ENCODE measurements at regions not wholly inside any gene's neighbourhood (a gene's known extent, or its start where the extent isn't known, plus 50 kb on each side); places are given as distances from the start of the nearest gene placed in this dataset.

DNA sequence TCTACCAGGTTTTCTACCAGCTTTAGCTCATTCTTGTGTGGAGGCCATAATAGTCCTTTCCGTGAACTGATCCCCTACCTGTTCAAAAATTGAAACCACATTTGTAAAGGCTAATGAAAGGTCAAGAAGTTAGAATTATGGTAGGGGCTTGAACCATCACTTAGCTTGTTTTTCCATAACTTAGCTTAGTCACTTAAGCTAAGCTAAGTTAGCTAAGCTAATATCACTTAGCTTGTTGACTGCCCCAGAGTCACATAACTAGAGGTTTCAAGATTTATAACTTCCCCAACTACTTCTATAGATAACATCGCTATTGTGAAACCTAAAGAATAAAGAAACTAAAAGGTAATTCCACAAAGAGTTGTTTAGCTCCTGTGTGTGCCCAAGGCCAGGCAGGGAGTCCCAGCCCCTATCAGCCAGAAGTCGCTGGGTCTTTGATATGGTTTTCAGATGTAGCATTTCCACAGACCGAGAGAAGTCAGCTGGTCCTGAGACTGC is 131.8 kb downstream of the VEGFA start:
- DNase-seq, result no peak

DNA sequence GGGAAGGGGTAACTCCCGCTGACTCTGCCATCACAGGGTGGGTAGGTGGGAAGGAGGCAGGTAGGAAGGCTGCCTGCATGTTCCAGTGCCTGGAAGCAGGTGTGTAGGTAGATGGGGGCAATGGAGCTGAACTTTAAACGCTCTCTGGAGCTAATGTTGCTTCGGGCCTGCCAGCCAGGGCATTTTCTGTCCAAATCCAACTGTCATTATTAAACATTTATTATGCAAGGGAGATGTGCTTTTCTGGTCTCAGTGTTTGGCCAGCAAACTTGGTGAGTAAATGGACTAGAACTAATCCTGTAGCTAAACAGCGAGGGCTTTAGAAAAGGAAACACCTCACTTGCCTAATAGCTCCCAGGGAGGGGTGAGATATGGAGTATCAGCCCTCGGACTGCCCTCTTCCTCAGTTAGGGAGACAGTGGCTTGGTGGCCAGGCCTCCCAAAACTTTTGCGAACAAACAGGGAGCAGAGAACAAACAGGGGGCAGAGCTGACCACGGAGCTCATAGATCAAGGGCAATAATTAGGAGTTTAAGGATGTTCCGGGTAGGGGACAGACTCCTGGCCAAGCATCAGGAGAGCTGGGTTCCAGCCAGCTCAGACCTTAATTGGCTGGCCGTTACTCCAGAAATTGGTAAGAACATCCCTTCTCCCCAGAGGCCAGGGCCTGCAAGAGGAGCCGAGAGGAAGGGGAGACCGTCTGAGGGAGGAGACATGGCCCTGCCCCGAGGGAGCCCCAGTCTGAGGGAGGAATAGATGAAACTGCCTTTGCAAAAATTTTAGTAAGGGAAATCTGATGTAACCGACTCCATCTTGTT is 131.1 kb downstream of the VEGFA start:
- no peak for DNase-seq

DNA sequence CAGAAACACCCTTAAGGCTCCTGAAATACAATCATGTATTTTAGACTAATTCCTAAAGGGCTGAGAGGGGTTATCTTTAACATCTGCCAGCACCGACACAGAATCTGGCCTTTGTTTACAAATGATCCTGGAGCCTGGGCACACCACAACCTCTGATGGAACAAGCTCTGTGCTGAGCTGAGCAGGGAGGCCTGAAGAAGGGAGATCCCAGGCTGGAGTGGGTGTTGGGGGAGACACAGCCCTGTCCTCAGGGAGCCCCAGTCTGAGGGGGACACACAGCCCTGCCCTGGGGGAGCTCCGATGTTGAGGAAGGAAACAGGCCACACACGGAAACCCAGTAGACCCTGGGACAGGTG is 130.5 kb downstream of the VEGFA start:
- DNase-seq, result no peak

DNA sequence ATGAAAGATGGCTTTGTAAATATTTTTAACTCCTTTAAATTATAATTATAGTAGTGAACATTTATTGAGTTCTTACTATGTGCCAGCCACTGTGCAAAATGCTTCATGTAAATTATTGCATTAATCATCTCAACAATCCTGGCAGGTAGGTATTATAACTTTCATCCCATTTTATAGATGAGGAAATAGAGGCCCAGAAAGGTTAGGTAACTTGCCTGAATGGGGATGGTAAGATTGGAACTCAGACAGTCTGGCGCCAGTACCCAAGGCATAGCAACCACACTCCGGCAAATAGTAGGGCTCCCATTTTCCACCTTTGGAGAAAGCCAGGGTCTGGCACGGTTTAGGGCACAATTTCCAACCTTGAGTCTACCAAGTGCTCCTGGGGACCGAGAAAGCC is 129.8 kb downstream of the VEGFA start:
- no peak for DNase-seq

DNA sequence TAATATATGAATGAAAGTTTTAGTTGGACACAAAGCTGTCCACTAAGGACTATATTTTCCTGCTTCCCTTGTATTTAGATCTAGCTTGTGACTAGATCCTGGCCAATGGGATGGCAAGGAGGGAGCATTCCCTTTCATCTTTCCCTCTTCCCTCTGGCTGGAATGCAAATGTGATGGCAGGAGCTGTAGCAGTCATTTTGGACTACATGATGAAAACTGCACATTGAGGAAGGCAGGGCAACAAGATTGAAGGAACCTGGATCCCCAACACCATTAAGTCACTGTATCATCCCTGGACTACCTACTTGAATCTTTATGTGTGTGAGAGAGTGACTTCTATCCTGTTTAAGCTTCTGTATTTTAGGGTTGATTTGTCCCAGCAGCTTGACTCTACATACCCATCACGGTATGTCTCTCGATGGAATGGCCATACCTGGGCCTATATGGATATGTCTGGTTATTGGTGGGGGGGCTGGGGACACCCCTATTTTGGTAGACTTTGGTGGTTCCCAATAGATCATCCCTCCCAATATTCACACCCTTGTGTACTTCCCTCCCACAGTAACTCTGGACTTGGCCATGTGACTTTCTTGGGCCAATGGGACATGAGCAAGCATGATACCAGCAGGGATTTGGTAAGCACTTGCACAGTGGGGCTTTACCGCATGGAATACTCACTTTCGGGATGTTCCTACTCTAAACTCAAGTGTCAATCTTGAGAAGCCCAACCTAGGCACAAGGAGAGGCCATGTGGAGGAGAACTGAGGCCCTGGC is 128.5 kb downstream of the VEGFA start:
- DNase-seq, result no peak

DNA sequence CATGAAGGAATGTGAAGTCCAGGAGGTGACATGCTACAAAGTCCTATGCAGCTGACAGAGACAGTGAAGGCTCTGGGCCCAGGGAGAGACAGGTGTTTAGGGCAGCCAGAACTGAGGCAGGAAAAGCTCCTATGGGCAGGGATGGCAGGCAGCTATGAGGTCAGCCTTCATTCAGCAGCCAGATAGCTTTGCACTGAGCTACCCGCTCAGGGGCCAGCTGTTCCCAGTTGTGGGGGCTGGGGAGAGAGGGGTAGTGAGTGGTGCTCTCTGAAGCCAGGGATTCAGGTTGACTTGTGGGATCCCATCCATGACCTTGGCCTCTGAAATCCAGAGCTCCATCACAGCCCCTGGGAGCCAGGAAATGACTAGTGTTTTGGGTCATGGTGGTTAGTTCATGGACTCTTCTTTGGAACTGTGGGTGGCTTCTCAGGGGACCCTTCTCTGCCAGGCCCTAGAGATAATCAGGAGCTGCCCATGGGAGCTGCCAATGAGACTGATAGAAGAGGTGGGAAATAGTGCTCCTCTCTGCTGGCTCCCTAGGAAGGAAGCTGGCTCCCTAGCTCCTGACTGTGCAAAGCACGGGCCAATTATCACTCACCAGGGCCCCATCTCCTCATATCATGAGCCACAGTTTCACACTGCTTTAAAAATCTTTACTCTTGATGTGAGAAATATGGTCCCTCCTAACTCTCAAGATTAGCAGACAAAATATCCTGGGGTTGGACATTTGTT is 127.7 kb downstream of the VEGFA start:
- no peak for DNase-seq

DNA sequence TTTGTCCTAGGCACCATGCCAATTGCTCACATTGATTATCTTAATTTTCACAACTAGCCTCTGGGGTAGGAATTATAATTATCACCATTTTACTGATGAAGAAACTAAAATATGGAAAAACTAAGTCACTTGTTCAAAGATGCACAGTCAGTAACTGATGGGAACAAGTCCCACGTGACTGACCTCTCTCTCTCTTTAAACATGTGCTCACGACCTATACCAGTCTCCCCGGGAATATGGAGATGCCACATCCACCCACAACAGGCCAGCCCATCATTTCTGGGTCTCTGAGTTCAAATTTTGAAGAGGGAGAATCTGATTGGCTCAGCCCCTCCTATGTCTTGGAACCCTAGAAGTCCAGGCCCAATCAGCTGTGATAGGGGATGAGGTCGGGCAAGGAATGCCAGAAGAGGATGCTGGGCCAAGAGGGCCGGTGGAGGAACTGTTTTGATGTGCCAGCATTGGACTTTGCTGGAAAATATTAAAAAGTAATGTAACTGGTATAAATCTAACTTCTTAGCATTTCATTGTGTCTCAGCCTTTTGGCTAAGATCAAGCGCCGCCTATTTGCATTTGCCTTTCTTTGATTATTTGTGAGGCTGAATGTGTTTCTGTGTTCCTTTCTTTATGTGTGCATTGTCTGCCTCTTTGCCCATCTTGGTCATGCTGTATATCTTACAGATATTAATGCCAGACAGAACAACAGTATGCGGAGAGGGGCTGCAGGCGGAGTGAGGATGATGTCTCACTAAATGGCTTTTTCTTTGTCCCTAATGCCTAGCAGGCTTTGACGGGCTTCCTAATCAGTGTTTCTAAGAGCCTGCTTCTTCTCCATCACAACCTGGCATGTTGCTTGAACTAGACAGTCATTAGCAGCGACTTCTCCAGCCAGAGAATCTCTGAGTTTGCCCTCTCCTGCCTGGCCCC is 126.6 kb downstream of the VEGFA start:
- no peak for DNase-seq

DNA sequence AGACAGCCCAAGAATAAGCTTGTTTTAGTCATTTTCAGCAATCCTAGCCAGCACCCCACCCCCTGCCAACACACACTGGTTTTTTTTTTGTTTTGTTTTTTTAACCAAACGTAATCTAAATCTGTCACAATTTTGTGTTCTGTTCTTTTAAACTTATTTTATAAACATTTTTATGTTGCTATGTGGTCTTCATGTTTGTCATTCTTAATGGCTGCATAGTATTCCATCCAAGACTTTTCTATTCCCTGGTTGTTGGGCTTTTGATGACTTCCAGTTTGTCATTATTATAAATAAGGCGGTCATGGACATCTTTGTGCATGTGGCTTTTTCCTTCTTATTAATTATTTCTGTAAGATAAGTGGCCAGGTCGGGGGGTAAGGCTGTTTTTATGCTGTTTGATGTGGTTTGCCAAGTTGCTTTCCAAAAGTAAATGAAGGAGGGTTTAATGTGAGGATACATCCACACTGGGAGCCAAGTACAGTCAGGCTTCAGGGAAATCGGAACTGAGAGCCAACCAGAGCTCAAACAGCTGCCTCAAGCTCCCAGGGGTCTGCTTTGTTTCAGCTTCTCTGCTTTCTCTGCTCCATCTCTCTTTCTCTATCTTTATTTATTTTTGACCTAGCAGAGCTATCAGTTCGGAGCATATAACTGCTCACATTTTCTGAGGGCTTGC is 125.8 kb downstream of the VEGFA start:
- no peak for DNase-seq

DNA sequence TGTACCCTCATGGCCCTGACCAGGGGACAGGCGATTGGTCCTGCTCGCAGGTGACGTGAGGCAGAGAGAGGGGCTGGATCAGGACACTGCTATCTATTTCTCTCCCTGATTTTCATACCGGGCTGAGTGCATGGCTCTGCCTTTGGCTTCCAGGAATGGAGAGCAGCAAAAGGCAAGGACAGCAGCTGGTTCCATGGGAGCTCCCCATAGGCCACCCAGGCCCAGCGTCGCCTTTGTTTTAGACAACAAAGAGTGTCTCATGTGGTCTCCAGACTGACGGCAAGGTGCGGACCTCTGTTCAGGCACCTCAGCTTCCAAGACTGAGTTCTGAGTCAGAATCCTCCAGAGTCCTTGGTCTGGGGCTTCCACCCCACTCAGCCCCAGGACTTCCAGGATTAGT is 123.1 kb downstream of the VEGFA start:
- DNase-seq, result no peak

DNA sequence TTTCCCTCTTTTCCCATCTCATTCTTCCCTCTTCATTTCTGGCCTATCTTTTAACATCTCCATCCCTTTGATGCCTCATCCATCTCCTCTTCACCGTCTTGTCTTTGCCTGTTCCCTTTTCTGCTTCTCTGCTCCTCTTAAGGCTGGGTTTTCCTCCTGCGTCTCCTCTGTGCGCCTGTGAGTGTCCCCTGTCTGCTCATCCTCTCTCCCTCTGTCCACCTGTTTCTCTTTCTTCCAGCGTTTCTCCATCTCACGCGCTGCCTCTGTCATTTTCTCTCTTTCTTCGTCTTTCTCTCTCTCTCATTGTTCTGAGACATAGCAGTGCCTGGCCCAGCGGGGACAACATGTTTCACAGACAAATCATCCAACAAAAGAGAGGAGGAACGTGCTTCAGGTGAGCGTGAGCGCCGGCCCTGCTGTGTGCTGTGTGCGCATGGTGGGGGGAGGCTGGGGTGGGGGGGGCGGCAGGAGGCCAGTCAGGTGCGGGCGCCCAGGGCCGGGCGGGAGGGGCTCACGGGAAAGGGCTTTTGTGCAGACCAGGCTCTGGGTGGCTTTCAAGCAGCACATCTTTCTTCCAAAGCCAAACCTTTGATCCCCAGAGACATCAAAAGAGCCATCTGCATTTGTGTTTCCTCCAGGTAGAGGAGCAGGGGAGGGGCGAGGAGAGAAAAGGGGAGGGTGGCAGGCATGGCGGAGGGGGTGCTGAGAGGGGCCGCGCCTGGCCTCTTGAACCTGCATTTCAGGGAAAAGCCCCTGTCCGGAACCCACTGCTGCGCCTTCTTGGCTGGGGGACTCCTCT is 121.3 kb downstream of the VEGFA start:
- no peak for DNase-seq

DNA sequence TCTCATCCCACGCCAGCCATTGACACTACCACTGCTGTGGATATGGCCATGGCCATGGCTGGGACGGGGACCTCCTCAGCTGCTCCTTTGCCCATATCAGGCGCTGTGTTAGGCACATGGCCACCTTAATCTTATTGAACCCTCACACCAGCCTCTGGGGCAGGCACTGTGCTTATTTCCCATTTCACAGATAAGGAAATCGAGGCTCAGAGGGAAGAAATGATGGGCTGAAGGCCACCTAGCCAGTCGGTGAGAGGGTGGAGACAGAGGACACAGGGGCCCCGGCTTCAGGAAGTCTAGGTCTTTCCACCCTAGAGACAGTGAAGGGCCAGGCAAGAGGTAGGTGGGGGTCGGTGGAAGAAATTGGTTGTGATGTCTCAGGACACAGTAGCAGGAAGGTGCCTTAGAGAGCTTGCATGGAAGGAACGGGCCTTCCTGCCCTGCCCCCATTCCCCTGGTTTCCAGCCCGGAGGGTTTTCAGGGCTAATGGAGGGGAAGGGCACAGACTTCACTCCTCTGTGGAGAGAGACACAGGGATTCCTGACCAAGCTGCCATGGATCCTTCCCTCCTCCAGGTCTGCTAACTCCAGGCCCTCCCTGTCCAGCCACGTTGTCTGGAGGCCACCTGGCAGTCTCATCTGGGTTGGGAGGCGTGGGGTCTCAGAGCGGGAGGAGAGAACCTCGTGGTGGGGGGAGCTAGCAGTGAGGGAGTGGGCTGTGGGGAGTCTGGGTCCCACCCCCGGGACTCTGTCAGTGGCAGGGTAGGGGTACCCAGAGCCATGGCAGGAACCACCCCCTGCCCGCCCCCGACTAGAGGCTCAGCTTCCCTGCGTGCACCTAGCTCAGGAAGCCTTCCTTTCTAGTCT is 120.4 kb downstream of the VEGFA start:
- no peak for DNase-seq

DNA sequence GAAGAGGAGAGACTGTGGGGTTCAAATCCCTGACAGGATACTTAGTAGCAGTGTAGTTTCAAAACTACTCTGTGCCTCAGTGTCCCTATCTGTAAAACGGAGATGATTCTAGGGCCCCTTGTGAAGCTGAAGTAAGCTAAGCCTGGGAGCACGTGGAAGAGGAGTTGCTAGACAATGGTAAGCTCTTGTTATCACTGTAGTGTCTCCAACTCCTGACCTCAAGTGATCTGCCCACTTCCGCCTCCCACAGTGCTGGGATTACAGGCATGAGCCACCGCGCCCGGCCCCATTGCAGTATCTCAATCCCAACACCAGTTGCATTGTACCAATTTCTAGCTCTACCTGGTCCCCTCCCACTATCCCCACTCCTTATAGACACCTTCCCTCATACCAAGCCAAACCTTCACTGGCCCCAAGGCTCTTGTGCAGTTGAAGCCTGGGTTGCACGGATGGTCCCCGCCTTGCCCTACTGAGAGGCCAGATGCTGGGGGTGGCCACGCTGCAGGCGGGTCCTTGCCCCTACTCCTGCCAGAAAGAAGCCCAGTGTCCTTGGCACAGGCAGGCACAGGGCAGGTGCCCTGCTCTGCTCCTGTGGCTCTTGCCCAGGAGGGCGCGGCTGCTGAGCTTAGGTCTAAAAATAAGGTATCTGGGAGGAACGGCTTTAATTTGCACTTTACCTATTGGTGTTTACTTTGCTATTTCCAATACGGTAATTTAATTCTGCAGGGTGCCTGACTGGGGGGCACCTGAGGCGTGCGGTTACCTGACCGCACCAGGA is 118.1 kb downstream of the VEGFA start:
- DNase-seq, result no peak

DNA sequence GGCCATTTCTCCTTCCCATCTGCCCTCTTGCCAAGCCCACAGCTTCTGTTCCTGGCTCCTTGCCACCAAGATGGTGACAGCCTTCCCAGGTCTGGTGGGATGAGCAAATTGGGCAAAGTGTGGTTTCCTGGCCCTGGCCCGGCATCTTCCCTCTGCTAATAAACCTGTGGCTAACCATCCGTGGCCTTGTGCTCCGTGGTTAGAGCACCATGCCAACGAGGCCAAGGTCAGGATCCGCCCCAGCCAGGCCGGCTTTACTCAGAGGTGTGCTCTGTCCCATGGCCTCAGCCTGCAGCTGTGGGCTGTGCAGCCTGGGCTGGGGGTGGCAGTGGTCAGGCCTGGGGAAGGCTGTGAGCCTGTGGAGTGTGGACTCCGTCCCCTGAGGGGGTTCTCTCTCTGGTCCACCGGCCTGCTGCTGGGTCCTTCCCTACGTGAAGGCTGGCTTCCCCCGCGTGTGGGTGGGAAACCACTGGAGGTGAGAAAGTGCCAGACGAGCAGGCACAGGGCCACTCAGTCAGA is 117.4 kb downstream of the VEGFA start:
- no peak for DNase-seq

DNA sequence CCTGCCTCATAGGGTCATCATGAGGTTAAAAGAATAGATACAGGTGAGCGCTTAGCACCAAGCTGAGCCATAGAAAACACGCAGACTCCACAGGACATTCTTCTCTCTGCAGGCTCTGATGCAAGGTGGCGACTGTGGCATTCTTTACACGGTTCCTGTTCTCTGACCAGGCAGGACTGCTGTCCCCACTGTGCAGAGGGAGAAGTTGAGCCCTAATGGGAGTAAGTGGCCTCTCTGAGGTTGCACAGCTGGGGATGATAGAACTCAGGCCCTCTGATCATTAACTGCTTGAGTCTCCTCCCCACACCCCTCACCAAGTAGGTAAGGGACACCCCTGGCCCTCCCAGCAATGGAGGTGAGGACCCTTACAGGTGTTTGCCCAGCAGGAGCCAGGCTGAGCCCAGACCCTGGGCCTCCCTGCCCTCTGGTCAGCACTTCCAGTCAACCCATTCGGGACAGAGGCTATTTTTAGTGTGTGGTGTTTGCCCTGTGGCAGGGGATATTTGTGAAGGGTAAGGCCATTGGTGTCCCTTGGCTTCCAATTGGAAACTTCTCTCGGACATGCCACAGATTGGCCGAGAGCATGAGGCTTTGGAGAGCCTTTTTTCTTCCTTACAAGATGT is 116.8 kb downstream of the VEGFA start:
- DNase-seq, result no peak

DNA sequence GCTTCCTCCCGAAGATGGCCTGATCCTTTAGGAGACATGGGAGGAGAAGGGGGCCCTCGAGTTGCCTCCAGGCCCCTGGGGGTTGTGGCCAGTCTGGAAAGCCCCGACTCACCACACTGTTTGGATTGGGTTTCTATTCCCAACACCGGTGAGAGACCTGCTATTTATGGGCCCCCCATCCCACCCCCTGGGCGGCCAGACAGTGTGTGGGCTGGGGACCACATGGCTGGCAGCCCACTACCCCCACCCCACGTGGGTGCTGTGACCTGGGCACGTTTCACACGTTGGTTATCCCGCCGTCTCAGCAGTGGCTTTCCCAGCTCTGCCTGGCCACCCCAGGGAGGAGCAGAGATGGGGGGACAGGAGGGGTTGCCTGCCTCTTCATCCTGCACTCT is 116.1 kb downstream of the VEGFA start:
- DNase-seq, result no peak

DNA sequence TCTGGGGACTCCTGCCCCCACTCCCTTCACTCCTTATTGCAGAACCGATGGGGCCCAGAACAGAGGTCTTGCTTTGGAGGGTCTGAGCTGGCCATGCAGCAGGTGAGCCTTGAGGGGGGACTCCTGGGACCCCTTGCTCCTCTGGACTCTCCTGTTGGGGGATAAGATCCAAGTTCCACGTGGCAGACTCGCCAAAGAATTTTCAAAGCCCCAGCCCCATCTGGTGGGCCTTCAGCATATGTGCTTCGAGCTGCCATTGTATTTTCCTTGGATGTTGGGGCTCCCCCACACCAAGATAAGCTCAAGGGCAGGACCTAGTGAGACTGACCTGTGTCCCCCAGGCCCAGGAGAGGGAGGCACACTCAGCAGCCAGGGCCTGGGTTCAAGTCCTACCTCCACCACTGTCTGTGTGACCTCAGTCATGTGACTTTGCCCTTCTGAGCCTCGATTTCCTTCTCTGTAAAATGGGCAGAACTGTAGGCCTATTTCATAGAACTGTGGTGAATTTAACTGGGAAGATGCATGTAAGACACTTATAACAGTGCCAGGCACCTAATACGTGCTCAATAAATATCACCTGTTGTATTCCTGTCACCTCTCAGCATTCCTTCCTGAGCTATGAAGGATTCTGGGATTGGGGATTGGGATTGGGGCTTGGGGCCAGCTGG is 115.5 kb downstream of the VEGFA start:
- DNase-seq, result no peak

DNA sequence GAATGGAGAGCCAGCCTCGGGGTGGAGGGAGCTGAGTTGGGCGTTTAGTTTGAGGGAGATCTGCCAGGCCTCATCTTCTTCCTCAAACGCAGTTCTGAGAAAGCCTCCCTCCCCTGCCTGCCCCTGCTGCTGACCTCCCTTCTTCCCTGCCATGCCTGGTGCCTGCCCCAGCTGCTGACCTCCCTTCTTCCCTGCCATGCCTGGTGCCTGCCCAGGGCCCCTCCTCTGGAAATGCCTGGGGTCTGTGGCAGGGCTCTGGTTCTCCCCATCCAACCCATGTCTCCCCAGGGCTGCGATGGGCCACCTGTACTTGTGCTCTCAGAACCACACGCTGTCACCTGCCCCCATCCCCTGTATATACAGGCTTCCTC is 114.6 kb downstream of the VEGFA start:
- DNase-seq, result no peak

Measured in dermis blood vessel endothelial cell (primary cell).